ENCODE measurements at regions not wholly inside any gene's neighbourhood (a gene's known extent, or its start where the extent isn't known, plus 50 kb on each side); places are given as distances from the start of the nearest gene placed in this dataset.
"Not testable (repeated sequence)": the region's sequence is repeated elsewhere in the genome, so short reads cannot be mapped to it uniquely, and the experiment has no call there.

DNA sequence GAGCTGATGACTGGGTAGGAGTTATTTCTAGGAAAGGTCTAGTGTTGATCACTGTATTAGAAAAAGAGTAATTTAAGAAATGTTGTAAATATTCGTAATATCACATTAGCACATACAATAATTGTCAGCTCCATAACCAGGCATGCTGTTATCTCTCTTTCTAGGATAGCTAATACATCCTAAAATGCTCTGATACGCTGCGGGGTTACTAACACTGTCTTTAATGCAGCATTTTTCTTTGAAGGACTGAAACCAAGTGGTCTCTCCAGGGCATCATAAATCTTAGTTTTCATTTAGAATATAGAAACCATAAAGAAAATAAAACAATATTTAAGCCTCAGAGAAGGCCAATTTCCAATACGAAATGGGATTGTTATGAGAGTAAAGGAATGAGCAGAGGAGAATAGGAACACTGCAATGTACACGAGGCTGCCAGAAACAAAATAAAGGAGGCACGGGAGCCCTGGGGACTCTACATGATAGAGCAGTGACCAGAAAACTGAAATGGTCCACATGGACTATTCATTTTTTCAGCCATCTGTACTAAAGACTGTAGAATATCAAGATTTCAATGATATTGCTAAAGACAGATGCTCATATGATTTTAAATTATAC is 1606.7 kb upstream of the AGA start:
- ATAC-seq: no peak
- intact Hi-C loops (cut with DNase I): no loop called here
- DNase-seq (ENCODE audit: low spot score): no peak

DNA sequence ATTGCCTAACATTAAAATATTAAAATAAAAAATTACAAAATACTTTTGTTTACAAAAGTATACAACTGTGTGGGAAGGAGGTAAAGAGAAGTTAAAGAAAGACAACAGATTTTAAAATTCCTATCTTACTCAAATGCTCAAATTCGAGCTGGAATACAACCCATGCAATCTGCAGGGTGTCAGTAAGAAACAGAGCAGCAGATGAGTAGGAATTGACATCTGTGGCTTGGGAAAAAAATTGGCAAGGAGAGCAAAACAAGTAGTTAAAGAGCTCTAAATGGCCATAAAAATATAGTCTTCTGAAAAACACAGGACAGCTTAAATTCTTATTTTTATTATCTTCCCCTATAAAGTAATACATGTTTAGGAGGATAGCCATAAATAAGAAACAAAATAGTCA is 1609.0 kb upstream of the AGA start:
- no peak for ATAC-seq
- intact Hi-C loops (cut with DNase I): no loop called here
- no peak for DNase-seq (ENCODE audit: low spot score)

DNA sequence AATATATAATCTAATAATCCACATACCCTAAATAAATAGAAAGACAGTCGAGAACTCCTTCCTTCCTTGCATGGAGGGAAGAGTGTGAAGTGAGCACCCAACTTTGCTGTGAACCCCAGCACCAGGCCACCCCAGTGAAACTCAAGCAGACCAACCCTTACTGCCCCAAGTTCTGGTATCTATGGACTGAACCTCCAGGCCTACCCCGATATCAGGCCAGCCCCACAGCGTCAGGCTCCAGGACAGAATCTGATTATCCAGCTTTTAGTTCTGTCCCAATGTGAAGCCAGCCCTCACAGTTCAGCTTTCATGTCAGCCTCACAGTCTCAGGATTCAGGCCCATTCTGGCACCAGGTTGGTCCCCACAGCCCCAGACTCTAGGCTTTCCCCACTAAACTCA is 1617.2 kb upstream of the AGA start:
- DNase-seq (ENCODE audit: low spot score) (no peak), ATAC-seq (no peak)
- intact Hi-C loops (cut with DNase I): no loop called here

DNA sequence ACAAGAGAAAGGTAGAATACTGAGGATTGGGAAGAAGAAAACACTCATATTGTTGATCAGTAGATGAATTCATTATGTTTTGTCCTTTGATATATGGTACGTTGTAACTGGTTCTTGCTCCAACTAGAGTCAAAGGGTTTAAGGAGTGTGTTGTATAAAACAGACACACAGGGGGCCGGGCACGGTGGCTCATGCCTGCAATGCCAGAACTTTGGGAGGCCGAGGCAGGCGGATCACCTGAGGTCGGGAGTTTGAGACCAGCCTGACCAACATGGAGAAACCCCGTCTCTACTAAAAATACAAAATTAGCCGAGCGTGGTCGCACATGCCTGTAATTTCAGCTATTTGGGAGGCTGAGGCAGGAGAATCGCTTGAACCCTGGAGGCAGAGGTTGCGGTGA is 1624.0 kb upstream of the AGA start:
- intact Hi-C loops (cut with DNase I); ATAC-seq; DNase-seq (ENCODE audit: low spot score): not testable (repeated sequence)

DNA sequence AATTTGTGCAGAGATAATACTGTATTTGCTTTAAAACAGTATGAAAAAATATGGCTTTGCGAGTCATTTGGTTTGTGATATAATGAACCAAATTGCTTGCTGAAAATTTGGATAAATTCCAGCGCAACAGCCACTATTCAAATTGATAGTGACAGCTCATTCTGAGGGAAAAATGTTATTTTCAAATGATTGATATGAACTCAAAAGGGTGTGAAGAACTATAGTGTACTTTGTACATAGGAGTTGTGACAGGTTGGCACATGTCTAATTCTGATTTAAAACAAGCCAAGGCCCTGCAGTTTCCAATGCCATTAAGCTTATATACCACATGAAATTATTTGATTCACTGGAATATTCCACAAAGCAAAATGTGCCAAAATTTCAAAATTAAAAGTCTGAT is 1628.9 kb upstream of the AGA start:
- DNase-seq (ENCODE audit: low spot score) (no peak), ATAC-seq (no peak)
- intact Hi-C loops (cut with DNase I): no loop called here

DNA sequence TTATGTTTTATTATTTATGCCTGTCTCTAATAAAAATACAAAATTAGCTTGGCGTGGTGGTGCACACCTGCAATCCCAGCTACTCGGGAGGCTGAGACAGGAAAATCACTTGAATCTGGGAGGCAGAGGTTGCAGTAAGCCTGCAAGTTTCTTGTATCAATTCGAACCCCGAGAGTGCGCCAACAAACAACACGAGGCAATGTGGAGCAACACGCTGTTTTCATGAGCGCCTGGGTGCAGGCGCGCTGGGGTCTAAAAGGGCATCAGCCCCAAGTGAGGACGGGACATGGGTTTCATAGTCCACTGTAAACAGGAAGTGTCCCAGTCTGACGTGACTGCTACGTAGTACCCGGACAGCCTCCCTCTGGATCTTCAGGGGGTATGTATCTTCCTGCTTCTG is 1634.6 kb upstream of the AGA start:
- no peak for DNase-seq (ENCODE audit: low spot score)
- no peak for ATAC-seq
- intact Hi-C loops (cut with DNase I): no loop called here

DNA sequence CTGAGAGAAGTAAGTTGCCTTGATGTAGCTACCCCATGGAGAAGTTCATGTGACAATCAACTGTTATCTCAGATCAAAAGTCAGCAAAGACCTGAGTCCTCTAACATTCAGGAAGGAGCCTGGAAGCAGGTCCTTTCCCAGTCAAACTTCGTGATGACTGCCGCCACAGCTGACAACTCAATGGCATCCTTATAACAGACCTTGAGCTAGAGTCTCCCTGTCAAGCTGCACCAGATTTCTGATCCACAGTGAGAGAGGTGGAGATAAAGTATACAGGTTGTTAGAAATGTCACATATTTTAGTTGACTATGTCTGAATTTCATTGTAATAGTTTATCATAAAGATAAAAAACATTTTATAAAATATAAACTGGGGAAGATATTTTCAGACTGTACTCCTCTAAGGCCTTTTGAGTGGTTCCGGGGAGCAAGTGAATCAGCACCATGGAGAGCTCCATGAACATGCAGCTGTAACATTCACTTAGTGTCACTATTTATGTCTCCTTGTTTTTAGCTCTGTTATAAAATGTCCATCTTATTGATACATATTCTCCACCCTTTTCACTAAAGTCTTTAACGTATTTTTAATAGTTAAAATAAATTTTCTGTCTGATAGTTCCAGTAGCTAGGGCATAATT is 1653.5 kb upstream of the AGA start:
- ATAC-seq (no peak), DNase-seq (ENCODE audit: low spot score) (no peak)
- intact Hi-C loops (cut with DNase I): no loop called here

DNA sequence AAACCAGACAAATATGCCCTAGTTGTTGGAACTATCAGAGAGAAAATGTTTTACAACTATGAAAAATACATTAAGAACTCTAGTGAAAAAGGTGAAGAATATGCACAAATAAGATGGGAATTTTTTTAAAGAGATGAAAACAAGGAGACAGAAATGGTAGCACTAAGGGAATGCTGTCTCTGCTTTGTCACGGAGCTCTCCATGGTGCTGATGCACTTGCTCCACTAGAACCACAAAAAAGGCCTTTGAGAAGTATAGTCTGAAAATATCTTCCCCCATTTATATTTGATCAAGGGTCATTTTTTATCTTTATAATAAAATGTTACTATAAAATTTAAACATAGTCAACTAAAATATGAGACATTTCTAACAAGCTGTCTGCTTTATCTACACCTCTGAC is 1655.5 kb upstream of the AGA start:
- intact Hi-C loops (cut with DNase I): no loop called here
- DNase-seq (ENCODE audit: low spot score): no peak
- no peak for ATAC-seq

DNA sequence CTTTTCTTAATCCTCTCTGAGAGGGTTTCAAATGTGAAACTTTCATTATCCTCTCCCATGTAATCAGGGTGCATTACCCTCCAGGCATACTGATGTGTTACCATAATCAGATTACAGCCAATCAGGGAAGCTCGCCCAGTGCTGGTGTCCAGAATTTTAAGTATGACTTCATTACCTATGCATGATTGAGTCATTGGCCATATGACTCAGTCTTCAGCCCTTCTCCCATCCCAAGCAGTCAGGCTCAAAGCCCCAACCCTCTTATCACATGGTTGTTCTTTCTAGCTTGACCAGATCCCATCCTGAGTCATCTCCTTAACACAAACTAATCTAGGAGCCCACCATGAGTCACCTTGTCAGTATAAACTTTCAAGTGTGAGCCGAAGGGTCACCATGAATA is 1668.1 kb upstream of the AGA start:
- intact Hi-C loops (cut with DNase I): no loop called here
- no peak for DNase-seq (ENCODE audit: low spot score)
- ATAC-seq: no peak

DNA sequence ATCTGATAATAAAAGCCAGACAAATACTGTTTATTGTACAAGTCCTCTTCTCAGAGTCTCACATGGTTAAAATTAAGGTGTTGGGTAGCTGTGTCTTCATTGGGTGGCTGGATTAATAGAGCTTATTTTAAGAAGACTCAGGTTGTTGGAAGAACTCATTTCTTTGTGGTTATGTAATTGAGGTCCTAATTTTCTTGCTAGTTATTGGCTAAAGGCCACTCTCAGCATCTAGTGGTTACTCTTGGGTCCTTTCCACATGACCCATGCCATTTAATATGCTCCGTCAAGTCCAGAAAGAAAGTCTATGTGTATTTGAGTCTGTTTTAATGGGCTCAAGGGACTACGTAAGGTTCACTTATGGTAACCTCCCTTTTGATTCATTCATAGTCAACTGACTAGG is 1668.6 kb upstream of the AGA start:
- ATAC-seq (no peak), DNase-seq (ENCODE audit: low spot score) (no peak)
- intact Hi-C loops (cut with DNase I): no loop called here

DNA sequence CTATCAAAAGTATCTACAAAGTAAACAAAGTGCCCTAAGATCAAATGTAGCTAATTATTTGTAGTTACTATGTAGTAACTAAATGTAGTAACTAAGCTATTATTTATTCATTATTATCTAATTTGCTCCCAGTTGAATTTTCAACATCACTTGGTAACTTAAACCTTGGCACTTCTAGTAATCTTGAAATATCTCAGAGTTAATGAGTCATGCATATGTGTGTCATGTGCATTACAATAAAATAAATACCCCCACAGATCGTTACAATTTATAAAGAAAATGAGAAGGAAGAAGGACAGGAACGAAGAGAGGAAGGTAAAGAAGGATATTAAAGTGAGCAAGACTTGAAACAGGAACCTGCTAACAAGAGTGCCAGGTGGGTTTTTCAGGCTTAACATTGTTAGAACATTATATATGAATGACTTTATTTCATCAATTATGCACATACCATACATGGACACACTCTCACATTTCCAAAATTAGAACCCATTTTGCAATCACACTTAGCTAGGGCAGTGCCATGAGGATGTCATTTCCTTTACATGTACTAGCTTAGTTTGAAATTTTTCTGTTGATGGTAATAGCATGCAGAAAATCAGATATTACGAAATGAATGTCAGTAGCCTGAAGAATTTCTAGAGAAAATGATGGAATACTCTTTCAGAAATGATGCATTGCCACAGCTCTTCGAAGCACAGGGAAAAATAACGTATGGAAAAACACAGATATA is 1670.4 kb upstream of the AGA start:
- intact Hi-C loops (cut with DNase I): no loop called here
- DNase-seq (ENCODE audit: low spot score) (no peak), ATAC-seq (no peak)

DNA sequence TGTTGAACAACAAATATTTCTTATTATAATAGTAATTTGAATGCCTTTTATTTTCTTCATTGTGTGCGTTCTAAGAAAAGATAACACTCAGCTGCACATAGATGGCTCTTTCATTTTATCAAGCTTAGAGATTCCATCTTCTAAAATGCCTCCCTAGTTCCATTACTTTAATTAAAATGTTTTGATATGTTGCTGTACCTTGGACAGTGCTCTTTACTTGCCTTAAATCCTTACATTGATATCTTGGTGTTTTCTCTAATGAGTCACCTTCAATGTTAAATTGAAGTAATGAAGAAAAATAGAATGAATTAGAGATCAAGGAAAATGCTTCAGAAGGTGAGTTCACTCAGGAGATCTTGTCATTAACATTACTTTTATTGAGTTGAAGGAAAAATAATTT is 1672.4 kb upstream of the AGA start:
- intact Hi-C loops (cut with DNase I): no loop called here
- ATAC-seq: no peak
- no peak for DNase-seq (ENCODE audit: low spot score)

DNA sequence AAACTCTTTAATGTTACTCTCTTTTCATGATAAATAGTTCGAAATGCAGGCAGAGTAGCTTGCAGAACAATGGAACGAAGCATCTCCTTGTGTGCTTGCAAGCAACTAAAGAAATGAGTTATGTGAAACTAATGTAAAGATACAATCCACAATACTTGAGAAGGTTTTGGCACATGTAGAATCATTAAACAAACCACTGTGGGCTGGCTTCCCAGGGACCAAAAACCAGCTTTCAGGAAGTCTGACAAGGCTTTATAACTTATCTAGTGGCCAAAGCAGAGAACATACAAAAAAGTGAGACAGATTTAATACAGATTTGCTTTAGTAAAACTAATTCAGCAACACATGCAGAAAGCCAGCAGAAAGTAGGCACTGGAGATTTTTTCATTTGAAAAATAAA is 1673.8 kb upstream of the AGA start:
- no peak for DNase-seq (ENCODE audit: low spot score)
- no peak for ATAC-seq
- intact Hi-C loops (cut with DNase I): no loop called here

DNA sequence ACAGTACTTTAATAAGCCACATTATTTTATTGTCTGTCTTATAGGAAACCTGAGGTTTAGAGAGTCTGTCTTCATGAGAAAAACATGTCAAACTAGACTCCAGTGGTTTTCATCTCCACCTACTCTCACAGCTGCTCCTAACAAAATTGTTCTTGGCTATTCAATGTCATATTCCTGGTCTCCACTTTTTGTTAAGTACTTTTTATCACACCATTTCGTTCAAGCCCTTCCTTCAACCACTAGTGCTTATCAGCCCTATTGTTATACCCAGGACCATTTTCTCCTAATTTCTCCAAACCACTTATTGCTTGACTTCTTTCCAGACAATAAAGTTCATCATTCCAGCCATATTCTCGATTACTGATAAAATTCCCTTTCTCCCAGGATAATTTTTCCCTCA is 1674.3 kb upstream of the AGA start:
- intact Hi-C loops (cut with DNase I): no loop called here
- no peak for ATAC-seq
- DNase-seq (ENCODE audit: low spot score): no peak

DNA sequence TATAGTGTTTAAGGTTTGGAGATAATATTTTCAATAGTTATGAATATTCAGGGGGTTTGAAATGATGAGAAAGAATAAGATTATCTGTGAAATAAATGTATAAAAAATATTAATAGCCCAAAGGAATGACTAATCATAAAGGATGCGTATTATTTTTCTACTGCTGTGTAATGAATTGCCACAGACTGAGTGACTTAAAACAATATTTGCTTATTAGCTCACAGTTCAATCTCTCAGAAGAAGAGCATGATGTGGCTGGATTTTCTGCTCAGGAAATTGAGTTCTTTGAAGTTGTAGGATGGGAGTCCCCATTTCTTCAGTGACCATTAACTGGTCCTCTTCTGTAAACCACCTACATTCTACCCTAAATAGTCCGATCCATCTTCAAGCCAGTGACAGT is 1680.8 kb upstream of the AGA start:
- ATAC-seq (no peak), DNase-seq (ENCODE audit: low spot score) (no peak)
- intact Hi-C loops (cut with DNase I): no loop called here

DNA sequence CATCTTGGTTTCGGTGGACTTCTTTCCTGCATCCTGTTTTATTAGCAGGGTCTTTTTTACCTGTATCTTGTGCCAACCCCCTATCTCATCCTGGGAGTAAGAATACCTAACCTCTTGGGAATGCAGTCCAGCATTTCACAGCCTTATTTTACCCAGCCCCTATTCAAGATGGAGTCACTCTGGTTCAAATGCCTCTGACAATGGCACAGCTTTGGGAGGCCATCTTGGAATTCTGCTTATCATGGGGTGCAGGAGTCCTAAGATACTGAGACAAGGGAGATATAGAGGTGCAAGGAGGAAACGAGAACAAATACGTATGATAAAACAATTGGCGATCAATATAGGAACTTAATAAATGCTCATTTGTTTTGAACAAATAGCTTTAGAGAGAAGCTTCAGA is 1682.2 kb upstream of the AGA start:
- DNase-seq (ENCODE audit: low spot score): no peak
- intact Hi-C loops (cut with DNase I): no loop called here
- no peak for ATAC-seq

DNA sequence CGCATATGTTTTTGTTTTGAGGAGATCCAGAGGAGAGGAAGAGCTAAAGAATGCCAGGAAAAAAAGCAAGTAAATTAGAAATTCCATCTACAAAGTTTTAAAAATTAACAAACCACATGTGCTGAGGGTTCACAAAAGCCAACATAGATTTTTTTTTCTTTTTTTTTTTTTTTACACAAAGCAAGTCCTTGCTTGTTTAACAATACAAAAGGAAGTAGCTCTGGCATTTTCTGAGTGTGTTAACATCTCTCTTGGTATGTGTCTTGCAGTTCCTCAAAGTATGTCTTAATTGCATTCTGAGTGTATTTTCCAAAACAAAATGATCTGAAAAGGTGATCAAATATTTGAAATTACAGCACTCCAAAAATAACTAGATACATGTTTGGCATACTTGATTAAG is 1682.7 kb upstream of the AGA start:
- no peak for ATAC-seq
- no peak for DNase-seq (ENCODE audit: low spot score)
- intact Hi-C loops (cut with DNase I): no loop called here

DNA sequence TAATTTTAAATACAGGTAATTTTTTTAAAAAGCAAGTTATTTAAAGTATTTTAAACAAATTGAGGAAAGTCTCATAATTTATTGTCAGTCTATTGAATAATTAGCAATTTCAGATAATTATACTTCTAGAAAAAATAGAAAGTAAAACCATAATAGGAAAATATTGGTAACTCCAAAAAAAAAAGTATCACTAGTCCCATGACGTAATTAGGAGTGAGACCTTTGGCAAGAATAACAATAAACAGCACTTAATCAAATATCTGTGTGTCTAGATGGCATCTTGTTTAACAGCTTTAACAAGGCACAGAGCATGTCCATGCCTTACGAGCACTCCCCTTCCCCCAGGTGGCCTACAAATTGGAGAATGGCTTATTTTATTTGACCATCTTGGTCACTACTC is 1683.6 kb upstream of the AGA start:
- intact Hi-C loops (cut with DNase I): no loop called here

DNA sequence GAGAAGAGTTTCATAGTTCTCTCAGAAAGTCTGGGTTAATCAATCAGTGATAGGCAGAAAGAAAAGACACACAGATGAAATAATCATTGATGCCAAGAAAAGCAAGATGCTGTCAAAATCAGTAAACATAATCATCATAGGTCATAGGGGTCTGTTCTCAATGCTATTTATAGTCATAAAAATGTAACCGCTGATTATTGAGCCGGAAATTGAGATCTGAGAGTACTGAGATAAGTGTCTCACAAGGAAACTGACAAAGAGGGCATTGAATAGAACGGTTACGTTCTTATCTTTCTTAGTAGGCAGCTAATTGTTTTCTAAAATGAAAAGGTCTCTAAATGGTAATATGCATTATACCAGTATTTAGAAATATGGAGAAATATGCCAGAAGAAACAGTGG is 1686.1 kb upstream of the AGA start:
- intact Hi-C loops (cut with DNase I): no loop called here

More for the DNA sequence above, 1683.6 kb upstream of the AGA start:
- no peak for DNase-seq (ENCODE audit: low spot score)
- ATAC-seq: no peak

DNA sequence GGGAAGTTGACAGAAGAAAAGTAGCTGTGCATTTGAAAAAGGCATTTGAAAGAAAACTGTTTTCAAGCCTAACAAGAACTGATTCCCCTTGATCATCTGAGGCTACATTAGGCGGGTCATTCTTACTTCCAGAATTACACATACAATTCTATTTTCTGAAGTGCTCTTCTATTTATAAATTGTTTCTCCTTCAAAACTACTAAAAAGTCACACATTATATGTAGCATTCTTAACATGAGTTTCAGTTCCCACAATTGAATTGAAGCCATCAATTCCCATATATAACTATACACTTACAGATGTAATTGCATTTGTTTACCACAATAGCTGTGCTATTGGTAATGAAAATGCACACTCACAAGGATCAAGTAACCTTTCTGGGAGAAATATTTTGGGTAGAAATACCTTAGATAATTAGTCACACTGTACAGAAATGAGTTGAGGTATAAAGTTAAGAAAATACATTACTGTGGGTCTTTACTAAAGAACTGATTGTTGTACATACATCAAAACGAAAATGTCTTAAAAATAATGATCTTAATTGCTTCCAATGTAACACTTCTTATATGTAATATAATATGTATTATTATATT is 1688.0 kb upstream of the AGA start:
- intact Hi-C loops (cut with DNase I): no loop called here
- DNase-seq (ENCODE audit: low spot score) (no peak), ATAC-seq (no peak)

More for the DNA sequence above, 1686.1 kb upstream of the AGA start:
- DNase-seq (ENCODE audit: low spot score) (no peak), ATAC-seq (no peak)
